ENCODE measurements at regions not wholly inside any gene's neighbourhood (a gene's known extent, or its start where the extent isn't known, plus 50 kb on each side); places are given as distances from the start of the nearest gene placed in this dataset.

DNA sequence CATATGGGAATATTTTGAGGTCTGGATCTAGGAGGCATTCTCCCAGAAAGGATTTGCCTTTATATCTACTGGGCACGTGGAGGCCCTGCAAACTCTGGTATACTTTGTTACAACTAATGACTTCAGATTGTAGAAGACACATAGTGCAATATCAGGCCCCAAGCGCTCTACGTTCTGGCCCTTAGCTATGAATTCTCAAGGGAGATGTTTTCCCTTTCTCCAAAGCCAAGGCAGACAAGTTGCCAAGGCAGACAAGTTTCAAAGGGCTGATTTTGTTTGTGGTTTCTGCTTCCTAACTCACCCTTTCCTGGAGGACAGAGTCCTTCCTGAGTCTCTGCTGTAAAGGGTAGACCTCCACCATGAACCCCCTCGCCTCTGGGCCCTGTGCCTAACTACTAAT, 99.4 kb upstream of the CTTNBP2 start:
- in situ Hi-C loops (cut with MboI; ENCODE audit: low sequenced_read_pairs), result no loop called here

DNA sequence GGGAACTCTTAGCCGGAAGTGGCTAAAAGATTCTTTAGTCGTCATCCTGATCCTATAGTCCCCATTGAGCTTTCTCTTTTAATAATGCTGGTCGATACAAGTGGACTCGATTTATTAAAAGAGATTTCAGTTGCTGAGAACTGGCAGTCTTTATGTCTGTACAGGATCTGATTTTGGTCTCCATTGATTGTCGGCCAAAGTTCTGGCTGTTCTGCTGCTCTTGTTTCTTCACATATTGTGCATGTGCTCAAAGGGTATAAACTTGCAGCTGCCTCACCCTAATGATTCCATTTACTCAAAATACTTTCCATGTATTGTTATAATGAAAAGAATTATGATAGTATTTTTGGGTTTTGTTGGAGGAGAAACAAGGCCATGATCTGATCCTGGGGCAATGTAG, 100.7 kb upstream of the CTTNBP2 start:
- in situ Hi-C loops (cut with MboI; ENCODE audit: low sequenced_read_pairs), result no loop called here

DNA sequence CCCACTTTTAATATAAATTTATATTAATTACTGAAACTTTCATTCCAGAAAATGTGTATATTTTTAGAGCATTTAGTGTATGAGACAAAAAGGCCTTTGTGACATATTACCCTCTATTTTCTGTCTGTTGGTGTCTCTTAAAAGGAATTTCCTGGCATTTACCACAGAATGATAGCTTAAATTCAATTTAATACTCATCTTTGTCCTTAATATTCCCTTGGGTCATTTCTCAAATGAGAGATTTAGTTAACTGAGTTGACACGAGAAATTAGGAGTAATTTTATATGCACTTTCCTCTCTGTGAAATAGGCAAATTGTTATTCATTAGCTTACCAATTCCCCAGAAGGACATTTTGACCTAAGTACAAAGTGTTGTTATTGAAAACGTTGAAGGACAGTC, 101.7 kb upstream of the CTTNBP2 start:
- in situ Hi-C loops (cut with MboI; ENCODE audit: low sequenced_read_pairs), result no loop called here

DNA sequence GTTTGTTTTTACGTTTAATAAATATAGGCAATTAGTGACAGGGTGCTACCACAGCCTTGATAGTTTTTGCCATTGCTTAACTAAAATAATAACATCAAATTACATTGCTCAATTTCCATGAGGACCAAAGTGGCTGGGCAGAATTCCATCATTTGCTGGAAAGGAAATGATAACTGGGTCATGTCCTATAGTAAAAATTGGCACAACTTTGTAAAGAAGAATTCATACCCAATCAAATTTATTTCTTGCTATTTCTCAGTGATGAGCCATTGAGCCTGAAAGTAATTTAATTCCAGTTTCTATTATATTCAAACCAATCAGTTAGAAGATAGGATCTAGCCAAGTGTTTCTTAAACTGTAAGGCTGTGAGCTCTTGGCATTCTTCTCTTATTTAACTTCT, 102.2 kb upstream of the CTTNBP2 start:
- in situ Hi-C loops (cut with MboI; ENCODE audit: low sequenced_read_pairs), result no loop called here

DNA sequence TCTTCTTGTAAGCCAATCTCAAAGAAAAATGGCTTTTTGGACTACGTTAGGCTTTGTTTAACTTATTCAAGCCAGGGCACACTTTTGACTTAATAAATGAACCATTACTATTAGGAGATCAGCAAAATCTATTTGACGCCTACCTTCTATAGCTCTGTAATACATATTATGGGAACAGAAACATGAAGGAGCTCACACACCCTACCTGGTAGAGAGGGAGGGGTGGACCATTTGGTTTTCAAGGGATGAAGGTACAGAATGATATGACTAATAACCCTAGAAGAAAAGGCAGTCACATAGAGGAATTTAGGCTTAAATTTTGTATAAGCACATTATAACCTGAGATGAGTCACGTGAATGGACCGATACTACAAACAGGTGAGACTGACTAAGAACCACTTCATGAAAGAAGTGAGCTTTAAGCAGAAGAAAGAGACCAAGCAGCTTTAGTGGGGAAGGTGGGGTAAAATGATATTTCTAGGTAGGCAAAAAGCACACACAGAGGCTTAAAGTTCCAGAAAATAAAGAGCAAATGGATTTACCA, 106.8 kb upstream of the CTTNBP2 start:
- in situ Hi-C loops (cut with MboI; ENCODE audit: low sequenced_read_pairs), result no loop called here

DNA sequence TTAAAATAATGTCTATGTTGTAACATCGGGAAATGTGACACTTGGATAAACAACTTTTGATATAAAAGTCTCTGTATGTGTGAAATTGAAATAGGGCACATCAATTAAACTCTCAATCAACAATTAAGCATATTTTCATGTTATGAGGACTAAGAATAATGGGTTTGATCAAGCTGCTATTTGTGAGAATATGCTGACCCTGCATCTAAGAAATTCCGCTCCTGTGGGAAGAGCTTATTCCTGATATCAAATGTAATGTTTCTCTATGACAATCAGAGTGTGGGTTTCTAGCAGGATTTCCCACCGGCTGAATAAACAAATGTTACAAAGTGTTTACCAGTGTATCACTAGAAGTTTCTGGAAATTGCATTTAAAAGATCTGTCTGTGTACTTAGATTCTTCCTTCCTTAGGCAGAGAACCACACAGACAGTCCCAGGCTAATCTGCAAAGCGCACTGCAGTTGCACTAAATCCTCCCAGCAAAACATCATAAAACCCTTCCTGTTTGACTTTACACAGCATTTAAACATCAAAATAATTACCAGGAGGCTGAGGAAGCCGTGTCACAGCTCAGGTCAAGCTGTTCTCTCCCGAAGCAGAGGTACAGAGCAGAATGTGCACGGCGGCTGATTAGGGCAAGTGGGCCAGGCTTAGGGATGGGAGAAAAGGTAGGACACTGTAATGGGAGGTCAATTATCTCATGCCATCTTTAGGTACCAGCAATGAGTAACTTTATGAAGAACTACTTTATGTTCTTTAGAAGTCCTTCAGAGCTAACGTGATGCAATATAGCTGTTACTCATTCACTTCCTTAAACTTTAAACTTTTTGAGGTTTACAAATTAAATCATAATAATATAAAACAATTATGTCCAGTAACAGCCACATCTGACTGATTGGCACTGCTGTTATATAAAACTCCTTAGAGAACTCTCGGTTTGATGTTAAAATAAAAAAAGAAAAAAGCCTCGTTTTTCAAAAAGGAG, 109.1 kb upstream of the CTTNBP2 start:
- in situ Hi-C loops (cut with MboI; ENCODE audit: low sequenced_read_pairs), result no loop called here

DNA sequence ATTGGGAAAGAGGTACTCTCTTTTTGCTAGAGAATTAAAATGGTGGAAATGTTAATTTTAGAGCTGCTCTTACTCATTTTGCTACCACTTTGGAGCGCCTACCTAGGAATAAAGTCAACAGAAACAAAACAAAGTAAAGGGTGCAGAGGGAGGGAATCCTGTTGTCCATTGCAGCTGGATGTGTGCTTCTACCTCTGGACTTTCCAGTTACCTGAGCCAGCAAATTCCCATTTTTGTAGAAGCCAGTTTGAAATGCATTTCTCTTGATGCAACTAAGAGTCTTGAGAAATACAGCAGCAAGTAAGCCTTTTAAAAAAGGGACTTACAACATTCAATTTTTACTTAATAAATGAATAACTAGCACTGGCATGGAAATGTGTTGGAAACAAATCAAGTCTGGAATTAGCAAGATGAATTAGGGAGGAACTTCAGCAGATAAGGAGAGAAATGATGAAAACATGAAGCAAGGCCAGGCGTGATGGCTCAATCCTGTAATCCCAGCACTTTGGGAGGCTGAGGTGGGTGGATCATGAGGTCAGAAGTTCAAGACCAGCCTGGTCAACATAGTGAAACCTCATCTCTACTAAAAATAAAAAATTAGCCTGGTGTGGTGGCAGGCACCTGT, 113.5 kb upstream of the CTTNBP2 start:
- in situ Hi-C loops (cut with MboI; ENCODE audit: low sequenced_read_pairs), result no loop called here

DNA sequence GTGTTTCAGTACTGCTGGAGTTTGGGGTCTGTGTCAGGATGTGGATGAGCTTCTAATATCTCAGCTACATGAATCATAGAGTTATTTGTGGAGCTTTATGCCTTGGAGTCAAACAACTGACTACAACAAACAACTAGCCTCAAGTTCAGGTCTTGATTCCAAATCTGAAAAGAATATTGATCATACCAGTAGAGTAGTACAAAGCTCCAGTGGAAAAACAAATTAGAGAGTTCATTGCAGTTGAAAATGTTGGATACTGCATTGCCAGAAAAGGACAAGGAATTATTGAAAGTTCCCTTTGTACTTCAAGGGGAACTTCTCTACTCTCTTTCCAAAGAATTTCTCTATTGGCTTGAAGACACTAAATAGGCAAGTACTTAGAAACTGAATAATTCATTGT, 117.6 kb upstream of the CTTNBP2 start:
- in situ Hi-C loops (cut with MboI; ENCODE audit: low sequenced_read_pairs), result no loop called here

DNA sequence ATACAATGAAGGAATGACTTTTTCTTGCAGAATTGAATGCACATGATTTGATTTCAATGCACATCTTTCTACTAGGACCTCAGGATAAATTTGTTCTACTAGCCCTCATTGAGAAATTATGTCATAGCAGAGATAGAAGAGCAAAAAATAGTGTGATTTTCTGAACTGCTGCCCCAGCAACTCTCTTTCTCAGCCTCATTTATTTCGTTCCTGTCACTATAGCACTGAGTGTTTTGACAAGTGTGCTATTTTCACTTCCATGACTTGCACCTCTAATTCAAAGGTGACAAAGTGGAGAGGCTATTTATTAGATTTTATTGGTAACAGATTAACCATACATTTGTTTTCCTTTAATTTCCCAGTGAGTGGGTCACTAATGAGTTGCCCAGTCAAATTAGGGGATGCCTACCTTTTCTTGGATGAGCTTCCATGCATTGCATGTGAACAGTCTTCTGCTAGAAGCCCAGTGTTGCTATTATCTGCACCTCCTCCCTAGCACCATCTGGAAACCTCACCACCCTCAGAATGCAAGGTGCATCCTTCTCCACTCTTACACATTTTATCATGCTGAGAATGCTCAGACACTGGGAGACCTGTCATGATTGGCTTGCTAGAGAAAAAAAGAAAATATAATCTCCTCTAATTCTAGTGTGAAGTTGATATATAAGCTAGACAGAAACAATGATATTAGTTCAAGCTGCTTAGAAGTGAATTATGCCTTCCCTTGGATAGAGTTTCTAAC, 119.6 kb upstream of the CTTNBP2 start:
- in situ Hi-C loops (cut with MboI; ENCODE audit: low sequenced_read_pairs), result no loop called here

DNA sequence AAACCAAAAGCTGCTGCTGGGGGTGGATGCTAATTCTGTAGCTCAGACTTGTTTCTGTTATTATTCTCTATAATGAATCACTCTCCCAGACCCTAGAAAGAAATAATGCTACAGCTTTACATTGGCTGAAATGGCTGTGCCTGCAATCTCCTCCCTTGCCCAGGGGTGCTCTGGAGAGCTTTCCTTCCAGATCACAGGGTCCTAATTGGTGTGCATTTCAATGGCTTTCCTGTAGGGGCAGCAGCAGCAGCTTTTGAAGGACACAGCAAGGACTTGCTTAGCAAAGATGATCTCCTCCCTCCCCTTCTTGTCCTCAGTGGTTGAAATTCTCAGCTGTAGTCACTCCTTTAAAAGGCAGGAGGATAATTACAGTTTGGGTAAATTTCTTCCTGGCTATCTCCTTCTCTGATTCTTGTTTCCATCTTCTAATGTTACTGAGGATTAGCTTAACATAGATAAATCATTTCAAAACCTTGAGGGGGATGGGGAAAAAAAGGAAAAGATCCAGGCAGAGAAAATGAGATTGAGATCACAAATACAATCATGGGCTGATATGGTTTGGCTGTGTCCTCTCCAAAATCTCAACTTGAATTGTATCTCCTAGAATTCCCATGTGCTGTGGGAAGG, 120.2 kb upstream of the CTTNBP2 start:
- in situ Hi-C loops (cut with MboI; ENCODE audit: low sequenced_read_pairs), result no loop called here

DNA sequence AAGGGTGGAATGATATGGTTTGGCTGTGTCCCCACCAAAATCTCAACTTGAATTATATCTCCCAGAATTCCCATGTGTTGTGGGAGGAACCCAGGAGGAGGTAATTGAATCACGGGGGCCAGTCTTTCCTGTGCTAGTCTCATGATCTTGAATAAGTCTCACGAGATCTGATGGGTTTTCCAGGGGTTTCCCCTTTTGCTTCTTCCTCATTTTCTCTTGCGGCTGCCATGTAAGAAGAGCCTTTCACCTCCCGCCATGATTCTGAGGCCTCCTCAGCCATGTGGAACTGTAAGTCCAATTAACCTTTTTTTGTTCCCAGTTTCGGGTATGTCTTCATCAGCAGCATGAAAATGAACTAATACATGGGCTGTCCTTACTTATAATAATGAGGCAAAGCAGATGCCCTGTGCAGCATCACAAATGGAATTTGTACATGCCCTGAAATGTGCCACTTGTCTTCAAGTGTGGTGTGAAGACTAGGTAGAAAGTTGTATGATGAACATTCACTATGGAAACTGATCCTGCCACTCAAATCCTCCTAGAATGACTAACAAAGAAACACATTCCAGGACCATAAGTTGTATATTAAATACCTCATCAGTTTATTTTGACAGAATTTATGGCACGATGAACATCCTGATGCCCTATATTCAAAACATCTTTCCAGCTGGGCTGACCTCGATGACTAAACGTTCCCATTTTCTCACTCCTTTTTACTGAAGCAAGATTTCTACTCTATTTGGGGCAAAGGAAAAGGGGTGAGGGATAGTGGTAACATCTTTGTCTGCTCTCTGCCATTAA, 122.8 kb upstream of the CTTNBP2 start:
- in situ Hi-C loops (cut with MboI; ENCODE audit: low sequenced_read_pairs), result no loop called here

DNA sequence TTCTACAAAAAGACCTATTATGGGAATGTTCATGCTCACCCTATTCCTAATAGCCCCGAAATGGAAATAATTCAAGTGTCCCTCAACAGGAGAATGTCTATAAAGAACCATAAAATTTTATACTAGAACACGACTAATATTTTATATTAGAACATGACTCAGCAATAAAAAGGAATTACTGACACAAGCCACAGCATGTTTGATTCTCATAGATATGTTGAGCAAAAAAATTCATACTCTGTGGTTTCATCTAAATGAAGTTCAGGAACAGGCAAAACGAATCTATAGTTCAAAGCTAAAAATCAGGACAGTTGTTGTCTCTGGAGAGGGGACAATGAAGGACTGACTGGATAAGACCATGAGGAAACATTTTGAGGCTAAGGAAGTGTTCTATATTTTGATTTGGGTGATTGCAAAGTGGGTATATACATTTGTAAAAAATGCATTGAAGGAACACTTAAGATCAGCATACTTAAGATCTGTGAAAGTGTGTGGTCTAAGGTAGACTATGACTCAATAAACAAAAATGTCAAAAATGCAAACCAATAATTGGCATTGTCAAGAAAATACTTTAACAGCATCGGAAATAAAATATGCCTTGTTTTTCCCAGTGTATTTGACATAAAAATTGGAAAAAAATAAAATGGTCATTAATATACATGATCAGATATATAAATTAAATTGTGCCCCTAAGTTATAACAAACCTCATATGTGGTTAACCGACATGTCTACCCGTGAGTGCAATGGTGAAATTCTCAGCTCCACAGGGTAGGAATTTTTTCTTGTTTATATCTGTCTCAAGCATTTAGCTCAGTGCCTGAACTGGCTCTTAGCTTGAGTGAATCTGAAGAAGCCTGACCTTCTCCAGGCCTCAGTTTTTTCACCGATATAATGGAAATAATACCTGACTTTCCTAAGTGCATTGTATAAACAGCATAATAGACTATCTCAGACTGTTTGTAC, 124.9 kb upstream of the CTTNBP2 start:
- in situ Hi-C loops (cut with MboI; ENCODE audit: low sequenced_read_pairs), result no loop called here

DNA sequence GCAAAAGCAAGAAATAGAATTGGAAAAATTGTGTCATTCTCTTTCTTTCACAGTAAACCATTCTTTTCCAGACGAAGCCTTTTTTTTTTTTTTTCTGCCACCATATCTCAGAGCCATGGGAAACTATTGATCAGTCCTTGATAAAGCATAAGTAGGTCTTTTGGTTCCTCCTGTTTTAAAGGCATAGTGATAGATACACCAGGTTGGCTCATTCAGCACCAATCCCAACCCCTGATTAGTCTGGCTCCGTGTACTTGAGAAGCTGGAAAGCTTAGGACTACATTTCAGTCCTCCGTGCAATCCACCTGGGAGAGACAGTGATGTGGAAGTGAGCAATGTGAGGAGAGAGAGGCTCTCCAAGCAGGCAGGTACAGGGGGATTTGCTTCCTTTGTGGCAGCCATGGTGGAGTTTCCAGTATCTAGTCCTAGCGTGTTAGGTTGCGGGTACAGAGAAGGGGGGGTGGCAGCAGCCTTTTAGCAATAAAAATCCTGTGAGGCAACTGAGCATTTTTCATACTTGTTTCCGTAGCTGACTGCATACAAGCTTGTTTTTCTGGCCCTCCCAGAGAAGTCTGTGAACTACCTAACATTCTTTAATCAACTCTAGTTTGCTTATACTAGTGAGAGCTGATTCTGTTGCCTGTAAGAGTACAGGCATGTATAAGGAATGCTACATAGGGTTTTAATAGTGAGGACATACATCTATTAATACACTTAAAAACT, 127.4 kb upstream of the CTTNBP2 start:
- in situ Hi-C loops (cut with MboI; ENCODE audit: low sequenced_read_pairs), result no loop called here

DNA sequence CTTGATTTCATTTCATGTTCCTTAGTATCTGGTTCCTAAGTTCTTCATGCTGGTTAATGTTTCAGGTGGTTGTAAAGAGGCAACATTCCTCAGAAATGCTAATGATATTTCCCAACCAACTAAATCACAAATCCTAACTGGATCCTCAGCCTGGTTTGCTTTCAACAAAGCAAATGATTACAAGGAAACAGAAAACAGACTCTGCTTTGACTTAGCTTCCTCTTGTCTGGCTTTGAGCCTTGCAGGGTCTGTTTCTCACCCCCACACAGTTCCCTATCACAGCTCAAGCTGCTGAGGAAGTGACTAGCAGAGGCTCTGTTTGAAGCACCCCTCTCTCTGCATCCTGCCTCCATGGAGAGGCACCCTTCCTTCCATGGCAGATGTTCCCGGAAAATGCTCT, 130.2 kb upstream of the CTTNBP2 start:
- in situ Hi-C loops (cut with MboI; ENCODE audit: low sequenced_read_pairs), result no loop called here

DNA sequence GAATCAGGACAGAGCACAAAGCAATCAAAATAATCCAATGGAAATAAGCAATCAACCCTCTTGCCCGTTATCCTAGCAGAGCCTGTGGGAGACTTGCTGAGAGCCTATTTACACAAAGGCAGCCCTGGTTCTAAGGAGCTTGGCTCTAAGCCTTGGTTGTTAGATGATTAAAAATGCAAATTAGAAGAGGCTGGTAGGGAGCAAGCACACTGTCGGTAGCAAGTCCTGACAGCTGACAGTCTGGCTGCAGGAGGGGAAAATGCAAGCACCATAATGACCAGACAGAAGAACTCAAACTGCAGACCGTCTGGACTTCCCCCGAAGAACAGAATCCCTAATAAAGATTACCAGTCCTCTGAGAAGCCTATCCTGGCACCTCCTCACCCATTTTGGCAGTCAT, 131.8 kb upstream of the CTTNBP2 start:
- in situ Hi-C loops (cut with MboI; ENCODE audit: low sequenced_read_pairs), result no loop called here

DNA sequence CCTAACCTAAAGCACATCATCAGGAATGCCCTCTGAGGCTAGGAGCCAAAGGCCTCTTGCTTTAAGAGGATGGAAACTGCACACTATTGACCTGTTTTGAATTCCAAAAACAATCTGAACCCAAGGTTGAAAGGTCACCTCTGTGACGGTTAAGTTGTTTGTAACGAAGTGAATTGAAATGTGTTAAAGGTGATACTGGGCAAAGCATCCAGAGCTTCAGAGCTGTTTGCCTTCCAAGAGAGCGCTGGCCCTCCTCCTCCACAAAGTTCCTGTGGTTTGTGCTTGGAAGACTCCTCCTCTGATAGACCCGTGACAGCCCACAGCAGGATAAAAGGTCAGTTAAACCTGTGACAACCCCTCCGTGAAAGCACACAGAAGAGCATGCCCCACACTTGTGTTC, 133.7 kb upstream of the CTTNBP2 start:
- in situ Hi-C loops (cut with MboI; ENCODE audit: low sequenced_read_pairs), result no loop called here

DNA sequence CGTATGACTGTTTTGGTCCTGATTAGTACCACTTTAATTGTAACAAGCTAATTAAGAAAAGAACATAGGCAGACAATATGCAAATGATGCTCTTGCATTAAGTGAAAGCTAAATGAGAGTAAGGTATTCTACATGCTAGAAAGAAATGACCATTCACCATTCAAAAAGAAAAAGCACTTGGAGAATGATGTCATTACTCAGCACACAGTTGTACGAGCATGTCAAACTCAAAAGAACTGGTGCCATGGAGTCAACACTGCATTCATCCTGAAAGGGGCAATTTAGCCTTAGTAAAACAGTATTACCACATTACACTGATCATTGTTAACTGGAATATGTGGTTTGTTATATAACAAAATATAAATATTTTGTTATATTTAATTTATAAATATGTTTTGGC, 136.2 kb upstream of the CTTNBP2 start:
- in situ Hi-C loops (cut with MboI; ENCODE audit: low sequenced_read_pairs), result no loop called here

DNA sequence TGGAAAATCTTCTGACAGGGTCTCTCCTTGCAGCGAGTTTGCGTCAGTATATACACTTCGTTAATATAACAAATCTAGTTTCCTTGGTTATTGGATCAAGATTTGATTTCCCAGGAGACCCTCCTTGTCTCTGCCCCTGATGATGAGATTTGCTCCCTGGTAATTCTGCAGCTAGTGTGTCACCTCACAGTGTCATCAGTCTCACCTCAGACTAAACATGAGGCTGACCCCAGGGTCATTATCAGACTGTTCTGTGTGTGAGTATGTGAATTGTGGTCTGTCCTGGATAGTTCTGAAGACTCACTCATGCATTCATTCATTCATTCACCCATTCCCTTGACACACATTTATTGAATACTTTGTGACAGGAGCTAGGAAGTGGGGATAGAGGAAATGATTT, 138.4 kb upstream of the CTTNBP2 start:
- in situ Hi-C loops (cut with MboI; ENCODE audit: low sequenced_read_pairs), result no loop called here

All from HL-60/S4 treated with retinoic acid at 250 ng/mL for 4 days and 3 days (cell line).